ENCODE measurements at regions not wholly inside any gene's neighbourhood (a gene's known extent, or its start where the extent isn't known, plus 50 kb on each side); places are given as distances from the start of the nearest gene placed in this dataset.

- TF ChIP-seq CTCF (IDR thresholded peaks at IDR 0.05) (no peak), POLR2A (IDR thresholded peaks at IDR 0.05) (no peak)
Observed at GRCh38 chr12:125249066-125249824, 184.0 kb downstream of the AACS start.
